ENCODE measurements at regions not wholly inside any gene's neighbourhood (a gene's known extent, or its start where the extent isn't known, plus 50 kb on each side); places are given as distances from the start of the nearest gene placed in this dataset.
"Not testable (repeated sequence)": the region's sequence is repeated elsewhere in the genome, so short reads cannot be mapped to it uniquely, and the experiment has no call there.

DNA sequence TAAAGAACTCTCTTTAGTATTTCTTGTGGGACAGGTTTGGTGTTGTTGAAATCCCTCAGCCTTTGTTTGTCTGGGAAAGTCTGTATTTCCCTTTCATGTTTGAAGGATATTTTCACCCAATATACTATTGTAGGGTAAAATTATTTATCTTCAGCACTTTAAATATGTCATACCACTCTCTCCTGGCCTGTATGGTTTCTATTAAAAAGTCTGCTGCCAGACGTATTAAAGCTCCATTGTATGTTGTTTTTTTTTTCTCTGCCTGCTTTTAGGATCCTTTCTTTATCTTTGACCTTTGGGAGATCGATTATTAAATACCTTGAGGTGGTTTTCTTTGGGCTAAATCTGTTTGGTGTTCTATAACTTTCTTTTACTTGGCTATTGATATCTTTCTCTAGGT is 119.0 kb upstream of the TBC1D5 start:
- H3K27ac ChIP-seq, result no peak overlapping the region
- no peak for DNase-seq (ENCODE audit: low read depth, low spot score)

DNA sequence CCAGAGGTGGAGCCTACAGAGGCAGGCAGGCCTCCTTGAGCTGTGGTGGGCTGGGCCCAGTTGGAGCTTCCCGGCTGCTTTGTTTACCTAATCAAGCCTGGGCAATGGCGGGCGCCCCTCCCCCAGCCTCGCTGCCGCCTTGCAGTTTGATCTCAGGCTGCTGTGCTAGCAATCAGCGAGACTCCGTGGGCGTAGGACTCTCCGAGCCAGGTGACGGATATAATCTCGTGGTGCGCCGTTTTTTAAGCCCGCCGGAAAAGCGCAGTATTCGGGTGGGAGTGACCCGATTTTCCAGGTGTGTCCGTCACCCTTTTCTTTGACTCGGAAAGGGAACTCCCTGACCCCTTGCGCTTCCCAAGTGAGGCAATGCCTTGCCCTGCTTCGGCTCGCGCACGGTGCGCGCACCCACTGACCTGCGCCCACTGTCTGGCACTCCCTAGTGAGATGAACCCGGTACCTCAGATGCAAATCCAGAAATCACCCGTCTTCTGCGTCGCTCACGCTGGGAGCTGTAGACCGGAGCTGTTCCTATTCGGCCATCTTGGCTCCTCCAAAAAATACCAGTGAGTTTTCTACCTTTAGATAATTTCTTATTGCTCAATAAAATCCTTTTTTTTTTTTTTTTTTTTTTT is 118.5 kb upstream of the TBC1D5 start:
- H3K27ac ChIP-seq; DNase-seq (ENCODE audit: low read depth, low spot score): not testable (repeated sequence)

DNA sequence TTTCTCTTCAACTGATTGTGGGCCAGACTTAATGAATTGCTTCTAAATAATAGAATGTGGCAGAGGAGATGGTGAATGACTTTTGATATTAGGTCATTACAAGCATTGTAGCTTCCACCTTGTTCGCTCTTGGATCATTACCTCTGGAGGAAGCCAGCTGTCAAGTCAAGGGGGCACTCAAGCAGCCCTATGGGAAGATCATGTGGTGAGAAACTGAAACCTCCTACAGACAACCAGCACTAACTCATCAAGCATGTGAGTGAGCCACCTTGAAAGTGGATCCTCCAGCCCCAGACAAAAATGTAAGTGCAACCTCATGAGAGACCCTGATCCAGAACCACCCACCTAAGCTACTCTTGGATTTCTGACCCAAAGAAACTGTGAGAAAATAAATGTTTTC is 109.8 kb upstream of the TBC1D5 start:
- no peak for DNase-seq (ENCODE audit: low read depth, low spot score)
- H3K27ac ChIP-seq, result no peak overlapping the region

DNA sequence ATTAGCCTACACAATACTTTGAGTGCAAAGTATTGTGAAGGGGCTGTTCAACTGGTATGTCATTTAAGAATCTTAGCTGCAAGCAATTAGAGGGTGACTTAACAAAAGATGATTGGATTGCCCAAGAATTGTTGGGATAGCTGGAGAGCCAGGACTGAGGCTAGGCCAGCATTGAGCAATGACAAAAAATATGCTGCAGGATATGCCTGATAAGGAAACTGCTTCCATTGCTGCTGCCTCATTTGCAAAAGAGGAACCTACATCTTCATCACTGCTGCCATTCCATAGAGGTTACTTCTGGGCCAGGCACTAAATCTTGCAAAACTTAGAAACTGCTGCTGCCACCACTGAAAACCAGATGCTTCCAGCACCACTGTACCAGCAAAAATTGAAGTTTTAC is 108.0 kb upstream of the TBC1D5 start:
- H3K27ac ChIP-seq, result no peak overlapping the region
- no peak for DNase-seq (ENCODE audit: low read depth, low spot score)

DNA sequence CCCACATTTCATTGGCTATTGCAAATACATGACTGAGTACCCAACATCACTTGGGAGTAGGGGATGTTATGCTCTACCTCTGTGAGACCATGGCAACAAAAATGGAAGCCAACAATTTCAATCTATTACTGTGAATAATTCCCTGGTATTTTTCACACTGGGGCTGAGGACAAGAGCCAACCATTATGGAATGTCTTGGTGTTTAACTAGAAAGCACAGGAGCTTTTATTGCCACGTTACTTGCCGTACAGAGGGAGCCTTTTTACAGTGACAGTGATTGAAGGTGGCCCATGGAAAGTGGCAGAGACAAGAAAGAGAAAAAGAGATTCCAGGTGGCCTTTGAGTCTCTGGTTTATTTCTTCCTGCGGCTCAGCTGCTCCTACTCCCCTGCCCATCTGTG is 105.7 kb upstream of the TBC1D5 start:
- no peak for DNase-seq (ENCODE audit: low read depth, low spot score)
- H3K27ac ChIP-seq, result no peak overlapping the region

DNA sequence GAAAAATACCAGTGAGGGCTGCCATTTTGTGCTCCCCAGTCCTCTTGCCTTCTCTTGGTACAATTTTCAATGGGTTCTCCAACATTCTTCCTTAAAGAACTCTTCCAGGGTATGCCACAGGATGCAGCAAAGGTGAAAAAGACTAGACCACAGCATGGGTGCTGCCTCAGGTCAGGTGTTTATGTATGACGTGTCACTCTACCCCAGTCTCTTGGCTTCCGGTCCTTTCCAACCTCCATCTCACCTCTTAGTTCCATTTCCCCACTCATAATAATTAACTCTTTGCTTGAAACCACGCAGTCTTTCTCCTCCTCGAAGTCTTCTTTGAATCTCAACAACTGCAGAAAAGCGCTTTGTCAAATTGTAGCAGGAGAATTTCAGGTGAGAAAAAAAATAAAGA is 104.7 kb upstream of the TBC1D5 start:
- DNase-seq (ENCODE audit: low read depth, low spot score), result no peak
- no peak overlapping the region for H3K27ac ChIP-seq

DNA sequence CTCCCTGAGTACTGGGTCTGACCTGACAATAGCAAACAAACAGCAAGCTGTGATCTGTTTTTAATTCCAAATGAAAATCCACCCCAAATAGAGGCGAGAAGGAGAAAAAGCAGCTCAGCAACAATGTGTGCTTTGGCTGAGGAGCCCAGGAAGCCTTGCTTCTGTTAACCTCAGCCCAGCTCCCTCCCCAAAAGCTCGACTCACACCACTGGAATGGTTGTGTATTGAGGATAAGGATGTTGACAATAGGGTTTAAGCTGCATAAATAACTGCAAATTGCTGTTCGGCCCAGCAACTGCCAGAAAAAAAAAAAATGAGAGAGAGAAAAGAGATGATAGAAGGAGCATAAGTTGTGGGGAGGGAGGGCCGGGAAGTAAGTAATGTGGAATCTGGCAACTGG is 104.0 kb upstream of the TBC1D5 start:
- DNase-seq (ENCODE audit: low read depth, low spot score), result no peak

DNA sequence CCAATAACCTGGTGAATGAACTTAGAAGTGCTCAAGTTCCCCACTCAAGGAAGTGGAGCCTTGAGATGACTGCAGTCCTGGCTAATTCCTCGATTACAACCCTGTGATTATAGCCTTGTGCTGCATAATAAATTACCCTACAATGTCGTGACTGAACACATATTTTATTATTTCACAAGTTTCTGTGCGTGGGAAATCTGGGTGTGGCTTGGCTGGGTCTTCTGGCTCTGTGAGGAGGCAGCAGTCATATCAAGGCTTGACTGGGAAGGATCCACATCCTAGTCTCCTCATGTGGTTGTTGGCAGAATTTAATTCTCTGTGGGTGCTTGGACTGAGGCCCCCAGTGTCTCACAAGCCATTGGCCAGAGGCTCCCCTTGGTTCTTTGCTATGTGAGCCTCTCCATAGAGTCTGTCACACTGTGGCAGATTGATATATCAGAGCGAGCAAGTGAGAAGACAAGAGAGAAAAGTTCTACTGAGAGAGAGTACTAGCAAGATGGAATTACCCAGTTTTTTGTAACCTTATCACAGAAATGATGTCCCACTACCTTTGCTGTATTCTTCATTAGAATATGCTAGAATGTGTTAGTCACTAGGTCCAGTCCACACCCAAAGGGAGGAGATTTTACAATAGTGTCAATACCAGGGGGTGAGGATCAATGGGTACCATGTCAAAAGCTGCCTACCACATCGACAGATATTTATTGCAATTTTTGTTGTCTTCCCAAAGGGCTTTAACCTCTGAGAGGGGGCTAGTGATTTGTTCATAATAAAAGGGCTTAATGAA is 102.8 kb upstream of the TBC1D5 start:
- no peak overlapping the region for H3K27ac ChIP-seq
- DNase-seq (ENCODE audit: low read depth, low spot score), result no peak

More for the DNA sequence above, 104.0 kb upstream of the TBC1D5 start:
- no peak overlapping the region for H3K27ac ChIP-seq

DNA sequence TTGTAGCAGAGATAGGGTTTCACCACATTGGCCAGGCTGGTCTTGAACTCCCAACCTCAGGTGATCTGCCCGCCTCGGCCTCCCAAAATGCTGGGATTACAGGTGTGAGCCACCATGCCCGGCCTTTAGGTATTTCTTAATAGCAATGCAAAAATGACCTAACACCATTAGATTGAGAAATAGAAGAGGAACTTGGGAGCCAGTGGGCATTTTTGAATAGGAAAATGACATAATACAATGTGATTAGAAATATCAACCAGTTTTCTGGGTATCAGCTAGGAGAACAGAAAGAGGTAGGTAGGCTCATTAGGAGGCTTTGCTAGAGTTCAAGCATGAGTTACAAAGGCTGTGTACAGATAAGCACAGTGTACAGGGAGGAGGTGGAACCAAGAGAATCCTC is 101.8 kb upstream of the TBC1D5 start:
- H3K27ac ChIP-seq, result no peak overlapping the region
- DNase-seq (ENCODE audit: low read depth, low spot score), result no peak

DNA sequence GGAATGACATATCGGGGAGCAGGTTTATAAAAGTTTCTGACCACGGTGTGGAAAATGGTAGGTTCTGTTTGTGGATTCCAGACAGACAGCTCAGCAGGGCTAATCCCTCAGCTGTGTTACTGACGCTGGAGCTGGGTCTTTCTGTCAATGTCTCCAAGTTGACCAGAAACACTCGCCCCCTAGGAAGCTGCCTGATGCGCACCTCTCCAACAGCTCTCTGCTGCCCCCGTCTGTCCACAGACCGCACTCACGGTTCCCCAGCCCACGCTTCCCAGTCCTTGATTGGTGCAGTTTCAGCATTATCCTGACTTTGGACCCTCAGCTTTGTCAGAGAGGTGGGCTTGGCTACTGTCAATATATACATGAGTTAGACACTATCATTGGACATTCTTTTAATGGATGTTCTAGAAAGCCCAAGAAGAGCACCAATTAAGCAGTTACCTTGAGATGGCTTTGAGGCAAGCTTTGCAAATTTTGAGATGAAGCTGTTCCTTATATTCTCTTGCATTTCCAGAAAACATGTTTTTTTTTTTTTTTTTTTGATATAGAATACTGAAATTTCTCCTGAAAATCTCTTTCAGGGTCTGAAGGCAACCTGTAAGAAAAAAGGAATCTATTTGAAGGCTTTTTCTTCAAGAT is 98.9 kb upstream of the TBC1D5 start:
- no peak overlapping the region for H3K27ac ChIP-seq
- DNase-seq (ENCODE audit: low read depth, low spot score), result no peak

DNA sequence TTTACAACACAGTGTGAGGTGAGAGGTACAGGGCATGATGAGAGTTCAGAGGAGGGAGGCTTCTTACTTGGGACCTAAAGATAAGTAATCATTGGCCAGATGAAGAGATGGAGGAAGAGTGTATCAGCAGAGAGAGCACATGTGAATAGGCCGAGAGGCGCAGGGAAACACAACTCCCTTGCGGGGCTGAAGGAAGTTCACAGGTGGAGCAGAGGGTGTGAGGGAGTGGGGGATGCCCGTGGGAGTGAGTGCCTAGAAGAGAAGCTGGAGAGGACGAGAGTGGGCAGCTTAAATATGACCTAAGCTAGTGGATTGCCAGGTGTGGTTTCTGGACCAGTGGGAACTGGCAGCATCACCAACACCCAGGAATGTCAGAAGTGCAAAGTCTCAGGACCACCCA is 98.2 kb upstream of the TBC1D5 start:
- no peak for DNase-seq (ENCODE audit: low read depth, low spot score)
- H3K27ac ChIP-seq, result no peak overlapping the region

DNA sequence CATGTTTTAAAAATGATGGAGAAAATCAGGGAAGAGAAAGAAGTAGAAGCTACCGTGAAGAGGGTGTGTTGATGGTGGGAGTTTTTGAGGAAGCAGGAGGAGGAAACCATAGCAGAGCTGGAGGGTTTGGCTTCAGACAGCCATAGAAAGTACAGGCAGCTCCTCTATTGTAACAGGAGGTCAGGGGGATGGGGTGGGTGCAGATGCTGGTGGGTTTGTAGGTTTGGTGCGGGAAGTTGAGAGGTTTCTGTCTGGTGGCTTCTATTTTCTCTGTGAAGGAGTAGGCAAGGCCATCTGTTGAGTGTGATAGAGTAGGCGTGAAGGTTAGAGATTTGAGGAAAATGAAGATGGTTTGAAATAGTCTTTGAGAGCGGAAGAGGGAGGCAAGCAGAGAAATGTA is 97.7 kb upstream of the TBC1D5 start:
- no peak for DNase-seq (ENCODE audit: low read depth, low spot score)
- no peak overlapping the region for H3K27ac ChIP-seq

DNA sequence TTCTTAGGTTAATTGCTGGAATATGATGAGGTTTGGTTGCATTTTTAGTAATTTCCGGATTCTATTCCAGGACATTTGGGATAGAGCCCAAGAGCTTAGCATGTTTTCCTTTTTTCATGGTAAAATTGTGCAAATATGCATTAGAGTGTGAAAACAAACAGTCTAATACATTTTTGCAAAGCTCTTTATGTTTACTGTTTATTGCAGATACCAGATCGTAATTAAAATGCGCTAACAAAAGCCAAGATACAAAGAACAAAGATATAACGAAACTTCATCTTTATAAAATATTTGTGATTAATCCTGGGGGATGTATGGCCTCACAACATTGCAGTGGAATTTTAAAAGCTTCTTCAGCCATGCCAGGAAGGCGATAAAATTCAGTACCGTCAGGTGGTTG is 94.5 kb upstream of the TBC1D5 start:
- H3K27ac ChIP-seq, result no peak overlapping the region
- no peak for DNase-seq (ENCODE audit: low read depth, low spot score)

DNA sequence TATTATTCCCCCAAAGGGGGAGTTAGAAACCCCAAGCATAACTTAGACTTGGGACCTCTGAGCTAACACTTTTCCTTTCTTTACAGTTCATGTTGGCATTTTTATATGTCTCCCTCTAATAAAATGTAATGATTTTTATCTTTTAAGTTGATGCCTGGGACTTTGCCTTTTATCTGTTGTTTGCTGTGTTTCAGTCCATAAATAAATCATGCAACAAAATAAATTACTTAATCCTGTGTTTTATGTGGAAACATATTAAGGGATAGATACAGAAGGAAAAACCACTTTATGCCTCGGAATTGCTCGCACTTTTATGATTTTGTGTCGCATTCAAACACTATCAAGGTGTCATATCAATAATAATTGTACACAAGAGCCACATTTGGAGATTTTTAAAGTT is 93.7 kb upstream of the TBC1D5 start:
- no peak for DNase-seq (ENCODE audit: low read depth, low spot score)
- no peak overlapping the region for H3K27ac ChIP-seq

DNA sequence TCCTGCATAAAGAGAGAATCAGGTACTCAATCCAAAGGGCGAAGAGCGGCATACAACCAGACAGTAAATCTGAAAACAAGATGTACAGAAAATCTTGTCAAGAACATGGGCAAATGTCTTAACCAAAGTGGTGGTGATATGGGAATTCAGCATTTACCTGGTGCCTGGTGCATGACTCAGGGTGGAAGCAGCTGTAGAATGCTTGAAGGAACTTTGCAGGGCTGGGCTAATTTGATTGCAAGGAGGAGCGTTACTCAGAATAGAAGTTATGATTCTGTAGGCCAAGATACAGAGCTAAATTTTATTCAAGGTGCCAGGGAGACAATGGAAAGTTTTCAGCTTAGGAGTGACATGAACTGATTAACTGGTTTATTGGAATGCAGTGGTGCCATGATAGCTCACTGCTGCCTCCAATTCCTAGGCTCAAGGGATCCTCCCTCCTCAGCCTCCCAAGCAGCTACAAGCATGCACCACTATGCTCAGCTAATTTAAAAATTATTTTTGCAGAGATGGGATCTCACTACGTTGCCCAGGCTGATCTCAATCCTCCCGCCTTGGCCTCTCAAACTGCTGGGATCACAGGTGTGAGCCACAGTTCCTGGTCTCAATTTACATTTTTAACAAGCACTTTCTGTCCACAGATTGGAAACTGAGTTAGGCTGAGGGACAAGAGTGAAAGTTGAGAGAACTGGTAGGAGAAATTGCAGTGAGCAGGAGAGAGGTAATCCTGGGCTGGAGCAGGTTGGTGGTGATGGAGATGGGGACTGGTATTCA is 91.5 kb upstream of the TBC1D5 start:
- H3K27ac ChIP-seq, result peak overlapping the region; percentile 38
- peak; percentile 16 for DNase-seq (ENCODE audit: low read depth, low spot score)

DNA sequence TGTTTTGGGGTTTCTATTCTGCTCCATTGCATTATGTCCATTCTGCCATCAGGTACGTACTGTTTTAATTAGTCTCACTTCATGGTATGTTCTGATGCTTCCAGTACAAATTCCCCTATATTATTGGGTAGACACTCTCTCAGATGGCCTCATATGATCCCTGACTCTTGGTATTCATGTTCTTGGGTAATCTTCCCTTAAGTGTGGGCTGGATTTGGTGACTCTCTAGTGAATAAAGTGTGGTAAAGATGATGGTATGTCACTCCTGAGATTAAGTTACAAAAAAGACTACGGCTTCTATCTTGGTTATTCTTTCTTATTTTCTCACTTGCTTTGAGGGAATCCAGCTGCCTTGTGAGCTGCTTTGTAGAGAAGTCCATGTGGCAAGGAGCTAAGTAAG is 89.6 kb upstream of the TBC1D5 start:
- peak overlapping the region; percentile 43 for H3K27ac ChIP-seq
- DNase-seq (ENCODE audit: low read depth, low spot score), result no peak

DNA sequence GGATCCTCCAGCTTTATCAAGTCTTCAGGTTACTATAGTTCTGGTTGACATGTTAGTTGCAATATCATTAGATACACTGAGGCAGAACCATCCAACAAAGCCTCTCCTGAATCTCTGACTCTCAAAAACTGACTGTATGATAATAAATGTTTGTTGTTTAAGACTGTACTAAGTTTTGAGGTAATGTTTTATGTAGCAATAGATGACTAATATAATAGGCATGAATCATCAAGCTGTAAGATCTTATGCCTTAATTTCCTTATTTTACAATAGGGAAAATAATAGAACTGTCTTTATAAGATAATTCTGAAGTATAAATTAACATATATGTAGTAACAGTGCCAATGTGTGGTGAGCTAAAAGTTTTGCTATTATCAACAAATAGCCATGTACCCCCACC is 88.9 kb upstream of the TBC1D5 start:
- DNase-seq (ENCODE audit: low read depth, low spot score), result peak; percentile 26
- H3K27ac ChIP-seq, result peak overlapping the region; percentile 43

DNA sequence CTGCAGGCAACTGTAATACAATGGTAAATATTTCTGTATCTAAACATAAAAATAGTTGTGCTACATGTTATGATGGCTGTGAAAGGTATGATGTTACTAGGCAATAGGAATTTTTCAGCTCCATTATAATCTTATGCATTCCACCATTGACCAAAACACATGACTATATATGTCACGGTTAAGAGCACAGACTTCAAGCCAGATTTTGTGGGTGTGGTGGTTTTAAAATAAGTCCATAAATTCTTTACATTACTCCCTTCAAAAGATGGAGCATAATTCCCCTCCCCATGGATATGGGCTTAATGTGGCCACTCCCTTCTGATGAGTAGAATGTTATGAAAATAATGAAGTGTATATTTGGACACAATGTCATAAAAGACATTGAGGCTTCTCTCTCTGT is 88.4 kb upstream of the TBC1D5 start:
- DNase-seq (ENCODE audit: low read depth, low spot score), result no peak
- peak overlapping the region; percentile 43 for H3K27ac ChIP-seq

DNA sequence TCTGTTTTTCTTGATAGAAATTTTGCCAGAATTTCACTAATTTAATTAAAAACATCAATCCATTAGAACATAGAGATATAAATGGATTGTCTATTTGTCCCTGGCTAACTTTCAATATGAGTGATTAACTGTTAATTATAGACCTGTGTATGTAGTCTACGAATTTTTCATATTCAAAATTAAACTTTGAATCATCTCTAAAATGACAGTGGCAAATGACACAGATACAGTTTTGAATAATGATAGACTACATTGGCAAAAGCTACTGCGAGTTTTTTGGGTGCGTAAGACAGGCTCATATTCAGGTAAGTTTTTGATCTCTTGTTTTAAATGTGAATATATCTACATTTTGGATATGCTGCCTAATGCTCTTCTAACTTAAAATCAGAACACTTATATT is 86.0 kb upstream of the TBC1D5 start:
- no peak for DNase-seq (ENCODE audit: low read depth, low spot score)
- no peak overlapping the region for H3K27ac ChIP-seq

DNA sequence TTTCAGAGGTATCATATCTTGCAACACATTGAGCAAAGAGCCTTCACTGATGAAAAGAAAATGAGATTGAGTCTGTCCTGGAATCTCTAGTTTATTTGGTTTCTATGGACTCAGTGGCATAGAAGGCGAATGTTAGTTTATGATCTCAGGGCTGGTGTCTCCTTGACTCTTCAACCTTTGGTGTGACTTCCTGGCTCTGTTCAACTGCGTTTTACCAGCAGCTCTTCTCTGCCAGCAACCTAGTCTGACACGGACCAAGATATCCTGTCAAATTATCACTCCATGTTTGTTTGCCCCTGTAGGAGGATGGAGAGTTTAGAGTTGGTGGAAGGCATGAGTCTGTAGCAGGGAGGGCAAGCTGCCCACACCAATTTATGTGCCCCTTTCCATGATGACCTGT is 82.9 kb upstream of the TBC1D5 start:
- no peak overlapping the region for H3K27ac ChIP-seq
- DNase-seq (ENCODE audit: low read depth, low spot score), result no peak

DNA sequence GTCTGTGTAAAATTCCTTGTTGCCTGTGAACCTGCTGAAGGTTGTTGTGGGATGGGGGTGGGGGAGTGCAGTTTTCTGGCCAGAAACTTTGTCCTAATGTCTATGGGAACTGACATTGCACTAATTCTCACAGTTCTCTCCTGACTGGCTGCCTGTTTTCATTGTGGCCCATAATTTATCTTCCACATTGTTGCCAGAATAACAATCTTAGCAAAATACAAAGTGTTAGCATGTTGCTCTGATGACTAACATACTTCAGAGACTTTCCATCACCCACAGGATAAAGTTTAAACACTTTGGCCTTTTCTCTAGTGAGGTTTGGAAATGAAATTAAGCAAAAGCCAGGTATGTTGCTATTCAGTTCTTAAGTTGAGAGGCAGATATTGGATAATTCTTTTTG is 81.4 kb upstream of the TBC1D5 start:
- H3K27ac ChIP-seq, result no peak overlapping the region
- DNase-seq (ENCODE audit: low read depth, low spot score), result no peak
